Right lobe of liver (tissue), 6 donors: ENCODE measurements at regions not wholly inside any gene's neighbourhood (a gene's known extent, or its start where the extent isn't known, plus 50 kb on each side); places are given as distances from the start of the nearest gene placed in this dataset.

Source experiments
- ATAC-seq, 4 donors: fragments of 200-7000 bp; cut with Tn5 transposase; one replicate each; pipeline ENCODE4 v1.9.1; 2020; ENCODE audit warnings: mild to moderate bottlenecking in 4 of 4, moderate library complexity in 4 of 4
- DNase-seq, 3 donors: peaks; one replicate each; pipeline ENCODE4 v3.0.0-alpha.2; 2020
- H3K27ac ChIP-seq, 3 donors: fragments of 200-600 bp; one replicate each; pipeline ENCODE4 v1.8.0; 2022
- H3K27me3 ChIP-seq, 2 donors: fragments of 200-600 bp; one replicate each; pipeline ENCODE4 v1.8.0; 2022
- H3K36me3 ChIP-seq, 4 donors: fragments of 200-600 bp; sonication (generic) in 1 of 4; one replicate each; pipeline versions ENCODE4 v1.5.1 to v1.8.0; 2017 to 2022; ENCODE audit warnings: control low read depth in 1 of 4
- H3K4me1 ChIP-seq, 4 donors: fragments of 200-600 bp; sonication (generic) in 1 of 4; one replicate each; pipeline versions ENCODE4 v1.5.1 to v1.8.0; 2017 to 2022; ENCODE audit warnings: control low read depth in 1 of 4
- H3K4me3 ChIP-seq, 3 donors: fragments of 200-600 bp; one replicate each; pipeline ENCODE4 v1.8.0; 2022
- H3K9me3 ChIP-seq, 4 donors: fragments of 200-600 bp; sonication (generic) in 1 of 4; one replicate each; pipeline versions ENCODE4 v1.5.1 to v1.8.0; 2017 to 2022; ENCODE audit warnings: control low read depth in 1 of 4
- CTCF ChIP-seq, 4 donors: fragments of 200-600 bp in 3 of 4; fragments of 450-650 bp in 1 of 4; IDR thresholded peaks; one replicate each; pipeline versions ENCODE4 v1.5.1 to v1.8.0; 2016 to 2022; ENCODE audit warnings: antibody characterized with exemption in 4 of 4, mild to moderate bottlenecking in 2 of 4
- POLR2A ChIP-seq: fragments of 450-650 bp; IDR thresholded peaks from one replicate; pipeline ENCODE4 v1.6.1; 2017; ENCODE audit warnings: antibody characterized with exemption, mild to moderate bottlenecking
- WGBS: methylation state at CpG from one replicate; pipeline ENCODE4 v1.1.6; 2018; ENCODE audit warnings: low coverage, low lambda C conversion rate; ENCODE audit not compliant: insufficient coverage; ENCODE audit errors: missing lambda C conversion rate; 5-methylcytosine and 5-hydroxymethylcytosine counted together
- intact Hi-C, 2 donors: fragments of 100-400 bp; cut with DNase I; formaldehyde crosslinking; loops; one replicate each; pipeline versions ENCODE4 v1.11.2 to v1.14.1; 2022
- donor health status: DM: no; HTN: yes; CAD: no.
- donor health status: DM: no; HTN: no; CAD: no.
- donor health status: DM: no; HTN: no; CAD: no.
- donor health status: DM: no; HTN: yes; CAD: no.
- donor health status: DM: no; HTN: yes; CAD: no.

- intact Hi-C loops = no loop called here
- no peaks in the 10 kb centered on the region for H3K27me3 ChIP-seq
- H3K4me3 ChIP-seq = no peak overlapping the region
- H3K4me1 ChIP-seq = peaks cover 0 to 10% (median 2%) of the 10 kb centered on the region in 4 donors
- H3K27ac ChIP-seq = no peak overlapping the region
- DNase-seq (peak; percentile 69 to 80 (median 73)), ATAC-seq (peak; percentile 95 to 98 (median 95))
- peak; percentile 72 to 88 (median 78) for TF ChIP-seq CTCF (IDR thresholded peaks at IDR 0.05)
- TF ChIP-seq POLR2A = no peak
- no peaks in the 10 kb centered on the region for H3K36me3 ChIP-seq
- 19% methylated on average over 4 of the region's 4 CpGs for WGBS
- H3K9me3 ChIP-seq = no peaks in the 10 kb centered on the region
Measured at GRCh38 chr11:128172046-128172878, 415.1 kb downstream of the ETS1 start.

GRCh38 chr11:128171506-128171905, 415.9 kb downstream of the ETS1 start:
- TF ChIP-seq CTCF (IDR thresholded peaks at IDR 0.05) (no peak), POLR2A (no peak)
- Histone ChIP-seq H3K4me1 (peaks cover 0 to 10% (median 2%) of the 10 kb centered on the region in 4 donors), H3K36me3 (no peaks in the 10 kb centered on the region), H3K27me3 (no peaks in the 10 kb centered on the region), H3K9me3 (no peaks in the 10 kb centered on the region), H3K4me3 (no peak overlapping the region), H3K27ac (no peak overlapping the region)
- intact Hi-C loops = no loop called here
- ATAC-seq = peak in 3 of 4 donors; percentile 41 to 87 (median 76)
- no peak for DNase-seq
- WGBS = 40% methylated on average over 4 of the region's 4 CpGs

GRCh38 chr11:128165572-128165971, 421.8 kb downstream of the ETS1 start:
- WGBS = 50% methylated on average over 4 of the region's 4 CpGs
- intact Hi-C loops = no loop called here
- no peaks in the 10 kb centered on the region for H3K27me3 ChIP-seq

GRCh38 chr11:128164080-128164741, 423.1 kb downstream of the ETS1 start:
- Histone ChIP-seq H3K27me3 (no peaks in the 10 kb centered on the region), H3K4me3 (no peak overlapping the region), H3K27ac (peak overlapping the region; percentile 3 to 46 (median 29)), H3K4me1 (peaks cover 0 to 18% (median 6%) of the 10 kb centered on the region in 4 donors), H3K36me3 (no peaks in the 10 kb centered on the region), H3K9me3 (no peaks in the 10 kb centered on the region)
- no peak for TF ChIP-seq CTCF (IDR thresholded peaks at IDR 0.05)
- TF ChIP-seq POLR2A = no peak
- intact Hi-C loops = no loop called here
- 23% methylated on average over 6 of the region's 6 CpGs for WGBS
- ATAC-seq = peak; percentile 64 to 76 (median 73)
- DNase-seq = no peak

More at GRCh38 chr11:128165572-128165971, 421.8 kb downstream of the ETS1 start:
- no peak for DNase-seq
- ATAC-seq = no peak
- H3K4me3 ChIP-seq = no peak overlapping the region
- peak overlapping the region in 1 of 3 donors; percentile 1 for H3K27ac ChIP-seq
- no peaks in the 10 kb centered on the region for H3K36me3 ChIP-seq
- no peaks in the 10 kb centered on the region for H3K9me3 ChIP-seq
- peaks cover 0 to 18% (median 6%) of the 10 kb centered on the region in 4 donors for H3K4me1 ChIP-seq
- no peak for TF ChIP-seq CTCF (IDR thresholded peaks at IDR 0.05)
